ENCODE measurements at regions not wholly inside any gene's neighbourhood (a gene's known extent, or its start where the extent isn't known, plus 50 kb on each side); places are given as distances from the start of the nearest gene placed in this dataset.
A peak's percentile ranks its signal among the peaks of the same experiment; 100 is the strongest.

DNA sequence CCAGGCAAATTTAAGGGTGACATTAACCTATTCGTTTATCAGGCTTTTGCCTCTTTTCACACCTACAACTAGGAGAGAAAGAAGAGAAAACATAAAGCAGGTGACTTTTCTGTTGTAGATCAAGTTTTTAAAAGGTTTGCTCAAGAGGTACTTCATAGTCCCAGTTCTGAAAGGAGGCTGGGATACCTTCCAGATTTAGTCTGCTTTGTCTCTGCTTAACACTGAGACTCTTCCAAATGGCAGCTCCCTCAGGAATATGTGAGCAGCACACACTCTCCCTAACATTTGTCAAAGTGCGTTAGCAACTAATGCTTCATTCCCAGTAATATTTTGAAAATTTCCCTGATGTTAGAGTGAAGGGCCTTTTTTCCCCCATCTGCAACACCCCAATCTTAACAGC lies 133.7 kb upstream of the RASSF8 start:
- Histone ChIP-seq H3K4me1 (ENCODE audit: insufficient read depth, low read length) (no peaks in the 10 kb centered on the region), H2BK120ac (ENCODE audit: low read depth, low read length, poor library complexity, severe bottlenecking) (no peak overlapping the region), H3K27ac (ENCODE audit: insufficient read length, low read depth, low read length) (no peak overlapping the region), H3K4me2 (ENCODE audit: insufficient read depth, insufficient read length, low read length) (no peak overlapping the region), H3K14ac (ENCODE audit: insufficient read depth, low read length) (no peak overlapping the region), H3K18ac (ENCODE audit: insufficient read length, low read depth, low read length) (no peak overlapping the region), H2BK12ac (ENCODE audit: insufficient read length, low read depth, low read length) (no peak overlapping the region), H3K9me3 (ENCODE audit: control insufficient read depth, low read depth, low read length) (no peaks in the 10 kb centered on the region), H3K79me2 (ENCODE audit: insufficient read depth, low read length) (no peaks in the 10 kb centered on the region), H3T11ph (ENCODE audit: low read length) (no peak overlapping the region), H3K4ac (ENCODE audit: low read depth, low read length) (no peak overlapping the region), H3K56ac (ENCODE audit: insufficient read length, low read depth, low read length) (no peak overlapping the region), H4K20me1 (ENCODE audit: control insufficient read depth, insufficient read depth, insufficient read length) (no peaks in the 10 kb centered on the region), H3K9ac (ENCODE audit: extremely low read depth, insufficient read length, low read length) (no peak overlapping the region), H2BK20ac (ENCODE audit: low read depth, low read length, poor library complexity, severe bottlenecking) (no peak overlapping the region), H4K5ac (ENCODE audit: insufficient read length, low read depth, low read length) (no peak overlapping the region), H4K91ac (ENCODE audit: insufficient read length, low read depth, low read length) (no peak overlapping the region), H3K27me3 (ENCODE audit: insufficient read depth, low read length) (no peaks in the 10 kb centered on the region), H4K8ac (replicated peaks; ENCODE audit: insufficient read length, low read depth, low read length) (no peak overlapping the region), H3K79me1 (ENCODE audit: insufficient read depth, low read depth, low read length, poor library complexity, severe bottlenecking) (no peaks in the 10 kb centered on the region), H3K23ac (ENCODE audit: insufficient read length, low read depth, low read length) (no peak overlapping the region), H2AFZ (ENCODE audit: low read length) (no peak overlapping the region), H2BK15ac (ENCODE audit: low read depth, low read length) (no peak overlapping the region), H2BK5ac (ENCODE audit: insufficient read length, low read length) (no peak overlapping the region), H2AK5ac (ENCODE audit: insufficient read length, low read length) (no peak overlapping the region), H3K23me2 (ENCODE audit: insufficient read length, low read depth, low read length, poor library complexity, severe bottlenecking) (no peaks in the 10 kb centered on the region)
- Mint-ChIP-seq H3K36me3 (ENCODE audit: insufficient read depth in 1 of 3, low read depth in 3 of 3) (no peaks in the 10 kb centered on the region), H3K27ac (0 out of 7 replicates have a peak overlapping the region, but pooled peaks of 1 of the 3 experiments have one; percentile 18), H3K4me1 (peaks cover 3 to 6% of the 10 kb centered on the region in 2 experiments; a peak in 3 of 4 replicates), H3K4me3 (no peak overlapping the region), H3K27me3 (ENCODE audit: low read depth) (no peaks in the 10 kb centered on the region), H3K9me3 (no peaks in the 10 kb centered on the region)
- no peak for DNase-seq
- no CpG with 5 or more reads among the region's 2 CpGs for WGBS (ENCODE audit: extremely low coverage, insufficient read length, low lambda C conversion rate)
- TF ChIP-seq CTCF (conservative IDR thresholded peaks at IDR 0.05): no peak
